ENCODE measurements at regions not wholly inside any gene's neighbourhood (a gene's known extent, or its start where the extent isn't known, plus 50 kb on each side); places are given as distances from the start of the nearest gene placed in this dataset.

DNA sequence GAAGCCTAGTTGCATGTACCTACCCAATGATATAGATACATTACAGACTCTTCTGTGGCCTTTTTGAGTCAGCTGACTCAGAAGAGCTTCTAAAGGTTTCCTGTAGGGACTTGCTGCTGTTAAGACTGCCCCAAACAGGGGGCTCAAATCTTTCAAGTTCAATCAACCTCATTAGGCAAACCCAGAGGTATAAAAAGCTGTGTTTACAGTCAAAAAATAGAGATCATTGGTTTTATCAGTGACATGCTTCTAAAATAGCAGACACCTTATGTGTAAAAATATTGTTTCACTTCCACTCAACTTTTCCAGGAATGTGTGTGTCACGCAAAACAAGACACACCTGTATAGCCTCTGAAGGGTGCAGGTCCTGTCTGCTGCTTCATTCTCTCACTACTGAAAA lies 624.3 kb upstream of the FANCL start:
- DNase-seq (ENCODE audit: low read depth) = no peak
- Histone ChIP-seq H3K4me3 (ENCODE audit: low read depth, low read length) (no peak overlapping the region), H3K27me3 (ENCODE audit: control insufficient read depth, insufficient read depth, low read length) (no peaks in the 10 kb centered on the region), H3K36me3 (ENCODE audit: control insufficient read depth, insufficient read depth, low read length) (no peaks in the 10 kb centered on the region)
- TF ChIP-seq, protein P1, sequence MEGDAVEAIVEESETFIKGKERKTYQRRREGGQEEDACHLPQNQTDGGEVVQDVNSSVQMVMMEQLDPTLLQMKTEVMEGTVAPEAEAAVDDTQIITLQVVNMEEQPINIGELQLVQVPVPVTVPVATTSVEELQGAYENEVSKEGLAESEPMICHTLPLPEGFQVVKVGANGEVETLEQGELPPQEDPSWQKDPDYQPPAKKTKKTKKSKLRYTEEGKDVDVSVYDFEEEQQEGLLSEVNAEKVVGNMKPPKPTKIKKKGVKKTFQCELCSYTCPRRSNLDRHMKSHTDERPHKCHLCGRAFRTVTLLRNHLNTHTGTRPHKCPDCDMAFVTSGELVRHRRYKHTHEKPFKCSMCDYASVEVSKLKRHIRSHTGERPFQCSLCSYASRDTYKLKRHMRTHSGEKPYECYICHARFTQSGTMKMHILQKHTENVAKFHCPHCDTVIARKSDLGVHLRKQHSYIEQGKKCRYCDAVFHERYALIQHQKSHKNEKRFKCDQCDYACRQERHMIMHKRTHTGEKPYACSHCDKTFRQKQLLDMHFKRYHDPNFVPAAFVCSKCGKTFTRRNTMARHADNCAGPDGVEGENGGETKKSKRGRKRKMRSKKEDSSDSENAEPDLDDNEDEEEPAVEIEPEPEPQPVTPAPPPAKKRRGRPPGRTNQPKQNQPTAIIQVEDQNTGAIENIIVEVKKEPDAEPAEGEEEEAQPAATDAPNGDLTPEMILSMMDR (IDR thresholded peaks at IDR 0.05; ENCODE audit: insufficient read depth, low read length, poor library complexity, severe bottlenecking) = no peak

- Histone ChIP-seq H3K4me3 (ENCODE audit: low read depth, low read length) (no peak overlapping the region), H3K27me3 (ENCODE audit: control insufficient read depth, insufficient read depth, low read length) (no peaks in the 10 kb centered on the region), H3K36me3 (ENCODE audit: control insufficient read depth, insufficient read depth, low read length) (no peaks in the 10 kb centered on the region)
- TF ChIP-seq, protein P1 (IDR thresholded peaks at IDR 0.05; ENCODE audit: insufficient read depth, low read length, poor library complexity, severe bottlenecking) = no peak
- DNase-seq (ENCODE audit: low read depth) = no peak
Observed at GRCh38 chr2:58862244-58862643, 621.1 kb upstream of the FANCL start.

GRCh38 chr2:58860586-58860985 lies 619.5 kb upstream of the FANCL start:
- TF ChIP-seq, protein P1 (IDR thresholded peaks at IDR 0.05; ENCODE audit: insufficient read depth, low read length, poor library complexity, severe bottlenecking) = no peak
- Histone ChIP-seq H3K4me3 (ENCODE audit: low read depth, low read length) (no peak overlapping the region), H3K36me3 (ENCODE audit: control insufficient read depth, insufficient read depth, low read length) (no peaks in the 10 kb centered on the region), H3K27me3 (ENCODE audit: control insufficient read depth, insufficient read depth, low read length) (no peaks in the 10 kb centered on the region)
- no peak for DNase-seq (ENCODE audit: low read depth)

- TF ChIP-seq, protein P1 (IDR thresholded peaks at IDR 0.05; ENCODE audit: insufficient read depth, low read length, poor library complexity, severe bottlenecking) = no peak
- Histone ChIP-seq H3K27me3 (ENCODE audit: control insufficient read depth, insufficient read depth, low read length) (no peaks in the 10 kb centered on the region), H3K4me3 (ENCODE audit: low read depth, low read length) (no peak overlapping the region)
Observed at GRCh38 chr2:58856100-58856499, 615.0 kb upstream of the FANCL start.

DNA sequence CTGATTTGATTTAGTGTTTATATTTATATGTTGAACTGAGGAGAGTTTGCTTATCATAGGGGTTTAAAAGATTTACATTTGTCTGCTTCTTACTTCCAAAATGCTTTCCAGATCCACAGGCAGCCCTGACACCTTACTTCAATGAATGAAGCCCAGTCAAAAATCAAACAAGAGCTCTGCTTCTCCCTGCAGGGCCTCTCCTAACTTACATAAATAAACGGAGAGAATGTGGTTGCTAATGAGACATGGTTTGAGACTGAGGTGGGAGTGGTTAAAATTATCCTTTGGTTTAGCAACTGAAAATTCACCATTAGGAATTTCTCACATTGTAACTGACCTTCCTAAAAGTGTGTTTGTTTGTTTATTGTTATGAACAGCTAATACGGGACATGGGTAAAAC lies 612.3 kb upstream of the FANCL start:
- H3K27me3 ChIP-seq (ENCODE audit: control insufficient read depth, insufficient read depth, low read length) = no peaks in the 10 kb centered on the region
- DNase-seq (ENCODE audit: low read depth) = no peak
- H3K4me3 ChIP-seq (ENCODE audit: low read depth, low read length) = no peak overlapping the region
- H3K36me3 ChIP-seq (ENCODE audit: control insufficient read depth, insufficient read depth, low read length) = no peaks in the 10 kb centered on the region
- TF ChIP-seq, protein P1 (IDR thresholded peaks at IDR 0.05; ENCODE audit: insufficient read depth, low read length, poor library complexity, severe bottlenecking) = no peak

More at GRCh38 chr2:58856100-58856499, 615.0 kb upstream of the FANCL start:
- DNase-seq (ENCODE audit: low read depth) = no peak
- no peaks in the 10 kb centered on the region for H3K36me3 ChIP-seq (ENCODE audit: control insufficient read depth, insufficient read depth, low read length)

- no peak overlapping the region for H3K4me3 ChIP-seq (ENCODE audit: low read depth, low read length)
- TF ChIP-seq, protein P1 (IDR thresholded peaks at IDR 0.05; ENCODE audit: insufficient read depth, low read length, poor library complexity, severe bottlenecking) = no peak
- no peaks in the 10 kb centered on the region for H3K27me3 ChIP-seq (ENCODE audit: control insufficient read depth, insufficient read depth, low read length)
- no peaks in the 10 kb centered on the region for H3K36me3 ChIP-seq (ENCODE audit: control insufficient read depth, insufficient read depth, low read length)
- no peak for DNase-seq (ENCODE audit: low read depth)
Observed at GRCh38 chr2:58852905-58853304, 611.8 kb upstream of the FANCL start.

Measured in kidney epithelial cell (primary cell).